GM18907 (cell line): ENCODE measurements at regions not wholly inside any gene's neighbourhood (a gene's known extent, or its start where the extent isn't known, plus 50 kb on each side); places are given as distances from the start of the nearest gene placed in this dataset.

Experiments used
- ATAC-seq: cut with Tn5 transposase; IDR thresholded peaks from one replicate; pipeline ENCODE4 v1.9.1; 2021; ENCODE audit warnings: mild to moderate bottlenecking, moderate library complexity; ENCODE audit not compliant: unreplicated experiment

- no peak for ATAC-seq
Observed at GRCh38 chr9:99361817-99362216, 139.7 kb downstream of the SEC61B start.

GRCh38 chr9:99362321-99362720 is 140.2 kb downstream of the SEC61B start:
- no peak for ATAC-seq

GRCh38 chr9:99363509-99363908 is 141.4 kb downstream of the SEC61B start:
- no peak for ATAC-seq

GRCh38 chr9:99365233-99365980 is 143.3 kb downstream of the SEC61B start:
- no peak for ATAC-seq

GRCh38 chr9:99366183-99366582 is 144.1 kb downstream of the SEC61B start:
- ATAC-seq: no peak

- ATAC-seq: no peak
Observed at GRCh38 chr9:99366621-99367020, 144.5 kb downstream of the SEC61B start.

GRCh38 chr9:99368341-99369326 is 146.6 kb downstream of the SEC61B start:
- ATAC-seq: peak; percentile 57

- ATAC-seq: no peak
Observed at GRCh38 chr9:99369327-99369722, 147.2 kb downstream of the SEC61B start.

GRCh38 chr9:99370376-99370775 is 148.3 kb downstream of the SEC61B start:
- no peak for ATAC-seq

- ATAC-seq: no peak
Observed at GRCh38 chr9:99371376-99371775, 149.3 kb downstream of the SEC61B start.

GRCh38 chr9:99373912-99374311 is 151.8 kb downstream of the SEC61B start:
- ATAC-seq: no peak

- ATAC-seq: no peak
Observed at GRCh38 chr9:99374793-99375192, 152.7 kb downstream of the SEC61B start.

- ATAC-seq: no peak
Observed at GRCh38 chr9:99375481-99375880, 153.4 kb downstream of the SEC61B start.

GRCh38 chr9:99377790-99378775 is 156.0 kb downstream of the SEC61B start:
- no peak for ATAC-seq

GRCh38 chr9:99383536-99383935 is 161.5 kb downstream of the SEC61B start:
- ATAC-seq: no peak

- ATAC-seq: no peak
Observed at GRCh38 chr9:99385215-99385614, 163.1 kb downstream of the SEC61B start.

GRCh38 chr9:99385814-99386279 is 163.8 kb downstream of the SEC61B start:
- no peak for ATAC-seq

- ATAC-seq: no peak
Observed at GRCh38 chr9:99387431-99387830, 165.3 kb downstream of the SEC61B start.

- no peak for ATAC-seq
Observed at GRCh38 chr9:99389087-99390033, 167.3 kb downstream of the SEC61B start.
